Endometrial microvascular endothelial cells (primary cell): ENCODE measurements at regions not wholly inside any gene's neighbourhood (a gene's known extent, or its start where the extent isn't known, plus 50 kb on each side); places are given as distances from the start of the nearest gene placed in this dataset.

Source experiments
- in situ Hi-C: cut with HindIII; loops from 2 replicates; pipeline ENCODE4 v1.10.0; 2017; ENCODE audit warnings: low sequenced_read_pairs, low pct_unique_long_range_greater_than_20kb; ENCODE audit errors: inconsistent ontology term

GRCh38 chr16:65876624-65877023, 489.9 kb upstream of the CDH5 start:
- in situ Hi-C loops: no loop called here

- in situ Hi-C loops: no loop called here
Measured at GRCh38 chr16:65876056-65876408, 490.5 kb upstream of the CDH5 start.

GRCh38 chr16:65875381-65876055, 491.0 kb upstream of the CDH5 start:
- in situ Hi-C loops: no loop called here

- in situ Hi-C loops: no loop called here
Measured at GRCh38 chr16:65869261-65869660, 497.2 kb upstream of the CDH5 start.

- in situ Hi-C loops: no loop called here
Measured at GRCh38 chr16:65867276-65867960, 499.1 kb upstream of the CDH5 start.

- in situ Hi-C loops: no loop called here
Measured at GRCh38 chr16:65863236-65863635, 503.3 kb upstream of the CDH5 start.

- in situ Hi-C loops: no loop called here
Measured at GRCh38 chr16:65861131-65861731, 505.3 kb upstream of the CDH5 start.

GRCh38 chr16:65855171-65856145, 511.0 kb upstream of the CDH5 start:
- in situ Hi-C loops: no loop called here

- in situ Hi-C loops: no loop called here
Measured at GRCh38 chr16:65846210-65846602, 520.3 kb upstream of the CDH5 start.

- in situ Hi-C loops: no loop called here
Measured at GRCh38 chr16:65845466-65846209, 520.9 kb upstream of the CDH5 start.

GRCh38 chr16:65843941-65844340, 522.5 kb upstream of the CDH5 start:
- in situ Hi-C loops: no loop called here

GRCh38 chr16:65842067-65842466, 524.4 kb upstream of the CDH5 start:
- in situ Hi-C loops: no loop called here

- in situ Hi-C loops: no loop called here
Measured at GRCh38 chr16:65838001-65838400, 528.5 kb upstream of the CDH5 start.

- in situ Hi-C loops: no loop called here
Measured at GRCh38 chr16:65837464-65837863, 529.0 kb upstream of the CDH5 start.

- in situ Hi-C loops: no loop called here
Measured at GRCh38 chr16:65834688-65835087, 531.8 kb upstream of the CDH5 start.

- in situ Hi-C loops: no loop called here
Measured at GRCh38 chr16:65833171-65833871, 533.2 kb upstream of the CDH5 start.

- in situ Hi-C loops: no loop called here
Measured at GRCh38 chr16:65832679-65833078, 533.8 kb upstream of the CDH5 start.
